ENCODE measurements at regions not wholly inside any gene's neighbourhood (a gene's known extent, or its start where the extent isn't known, plus 50 kb on each side); places are given as distances from the start of the nearest gene placed in this dataset.

DNA sequence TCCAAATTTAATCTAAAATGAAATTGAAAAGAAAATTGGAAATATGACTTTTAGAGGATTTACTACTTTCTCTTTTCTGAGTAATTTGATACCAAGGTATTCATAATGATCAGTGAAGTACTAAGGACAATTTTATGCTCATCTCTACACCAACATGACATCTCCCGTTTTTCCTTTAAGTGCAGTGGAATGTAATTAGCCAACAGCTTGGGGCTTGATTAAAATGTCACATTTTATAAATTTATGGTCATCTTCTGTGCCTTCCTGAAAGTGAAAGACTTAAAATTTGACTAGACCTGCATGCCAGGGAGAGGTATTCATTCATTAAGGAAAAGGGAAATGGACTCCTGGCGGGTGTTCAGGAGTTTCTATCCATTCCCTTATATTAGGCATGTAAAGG lies 228.2 kb upstream of the CNTN3 start:
- TF ChIP-seq, protein P1, sequence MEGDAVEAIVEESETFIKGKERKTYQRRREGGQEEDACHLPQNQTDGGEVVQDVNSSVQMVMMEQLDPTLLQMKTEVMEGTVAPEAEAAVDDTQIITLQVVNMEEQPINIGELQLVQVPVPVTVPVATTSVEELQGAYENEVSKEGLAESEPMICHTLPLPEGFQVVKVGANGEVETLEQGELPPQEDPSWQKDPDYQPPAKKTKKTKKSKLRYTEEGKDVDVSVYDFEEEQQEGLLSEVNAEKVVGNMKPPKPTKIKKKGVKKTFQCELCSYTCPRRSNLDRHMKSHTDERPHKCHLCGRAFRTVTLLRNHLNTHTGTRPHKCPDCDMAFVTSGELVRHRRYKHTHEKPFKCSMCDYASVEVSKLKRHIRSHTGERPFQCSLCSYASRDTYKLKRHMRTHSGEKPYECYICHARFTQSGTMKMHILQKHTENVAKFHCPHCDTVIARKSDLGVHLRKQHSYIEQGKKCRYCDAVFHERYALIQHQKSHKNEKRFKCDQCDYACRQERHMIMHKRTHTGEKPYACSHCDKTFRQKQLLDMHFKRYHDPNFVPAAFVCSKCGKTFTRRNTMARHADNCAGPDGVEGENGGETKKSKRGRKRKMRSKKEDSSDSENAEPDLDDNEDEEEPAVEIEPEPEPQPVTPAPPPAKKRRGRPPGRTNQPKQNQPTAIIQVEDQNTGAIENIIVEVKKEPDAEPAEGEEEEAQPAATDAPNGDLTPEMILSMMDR (conservative IDR thresholded peaks at IDR 0.05), result no peak
- no peak for TF ChIP-seq ZFX (IDR thresholded peaks at IDR 0.05)
